CD14-positive monocyte (primary cell): ENCODE measurements at regions not wholly inside any gene's neighbourhood (a gene's known extent, or its start where the extent isn't known, plus 50 kb on each side); places are given as distances from the start of the nearest gene placed in this dataset.

ENCODE experiments used
- DNase-seq, 3 donors: peaks; one replicate each; pipeline ENCODE4 v3.0.0-alpha.2; 2011 to 2022
- H2AFZ ChIP-seq: 2 replicates; pipeline ENCODE4 v1.6.0; 2012; ENCODE audit warnings: mild to moderate bottlenecking, low read depth, low read length, inconsistent platforms; ENCODE audit not compliant: insufficient read depth, poor library complexity, severe bottlenecking
- H3K27ac ChIP-seq, 2 donors: 1 replicate in 1 of 2; 2 replicates in 1 of 2; pipeline ENCODE4 v1.5.1; 2012 to 2013; ENCODE audit warnings: low read length in 2 of 2, control low read depth in 1 of 2, inconsistent platforms in 1 of 2, low read depth in 1 of 2, mild to moderate bottlenecking in 1 of 2
- H3K27me3 ChIP-seq, 2 donors: one replicate each; pipeline versions ENCODE4 v1.6.0 to v1.6.1; 2011 to 2013; ENCODE audit warnings: low read length in 2 of 2; ENCODE audit not compliant: control insufficient read depth in 2 of 2, insufficient read depth in 2 of 2
- H3K36me3 ChIP-seq, 2 donors: replicated peaks in 1 of 2; 1 replicate in 1 of 2; 2 replicates in 1 of 2; pipeline versions ENCODE4 v1.5.1 to v1.6.1; 2012 to 2013; ENCODE audit warnings: low read length in 2 of 2, control low read depth in 1 of 2, inconsistent platforms in 1 of 2, mild to moderate bottlenecking in 1 of 2; ENCODE audit not compliant: insufficient read depth in 2 of 2, control insufficient read depth in 1 of 2
- H3K4me1 ChIP-seq, 2 donors: 1 replicate in 1 of 2; 2 replicates in 1 of 2; pipeline versions ENCODE4 v1.5.1 to v1.6.1; 2012 to 2013; ENCODE audit warnings: low read length in 2 of 2, control low read depth in 1 of 2, inconsistent platforms in 1 of 2, mild to moderate bottlenecking in 1 of 2, moderate library complexity in 1 of 2; ENCODE audit not compliant: insufficient read depth in 2 of 2, control insufficient read depth in 1 of 2
- H3K4me2 ChIP-seq: replicated peaks from 2 replicates; pipeline ENCODE3; 2012; ENCODE audit warnings: low read length, moderate library complexity, mild to moderate bottlenecking; ENCODE audit not compliant: poor library complexity, severe bottlenecking; ENCODE audit errors: extremely low read depth
- H3K4me3 ChIP-seq, 3 experiments: fragments of 200-600 bp in 1 of 3; sonication (generic) in 1 of 3; replicated peaks in 1 of 3; 1 replicate in 2 of 3; 2 replicates in 1 of 3; pipeline ENCODE4 v1.5.1; 2011 to 2013; ENCODE audit warnings: low read length in 3 of 3, mild to moderate bottlenecking in 3 of 3, control low read depth in 2 of 3, low read depth in 2 of 3, inconsistent platforms in 1 of 3, moderate library complexity in 1 of 3
- H3K79me2 ChIP-seq: 2 replicates; pipeline ENCODE4 v1.6.0; 2012; ENCODE audit warnings: mild to moderate bottlenecking, control low read depth, inconsistent platforms, low read length, moderate library complexity; ENCODE audit not compliant: insufficient read depth
- H3K9ac ChIP-seq: 2 replicates; pipeline ENCODE4 v1.6.0; 2017; ENCODE audit warnings: low read length, mild to moderate bottlenecking; ENCODE audit not compliant: insufficient read depth, poor library complexity, severe bottlenecking
- H3K9me3 ChIP-seq, 2 donors: replicated peaks in 1 of 2; 1 replicate in 1 of 2; 2 replicates in 1 of 2; pipeline versions ENCODE4 v1.5.1 to v1.6.1; 2012 to 2013; ENCODE audit warnings: low read length in 2 of 2, control low read depth in 1 of 2; ENCODE audit not compliant: control insufficient read depth in 1 of 2, insufficient read depth in 1 of 2
- H4K20me1 ChIP-seq: 2 replicates; pipeline ENCODE4 v1.6.0; 2012; ENCODE audit warnings: mild to moderate bottlenecking, low read length, control low read depth, moderate library complexity; ENCODE audit not compliant: insufficient read depth
- H3K27ac Mint-ChIP-seq, 7 donors: one replicate each; pipeline ENCODE4 v1.8.0; 2020; ENCODE audit warnings: mild to moderate bottlenecking in 7 of 7, mixed read lengths in 7 of 7, moderate library complexity in 6 of 7, inconsistent platforms in 2 of 7
- H3K27me3 Mint-ChIP-seq, 3 donors: one replicate each; pipeline ENCODE4 v1.8.0; 2021 to 2022; ENCODE audit warnings: low read depth in 3 of 3, mild to moderate bottlenecking in 3 of 3, mixed read lengths in 3 of 3, moderate library complexity in 3 of 3, inconsistent platforms in 1 of 3
- H3K36me3 Mint-ChIP-seq, 2 donors: one replicate each; pipeline ENCODE4 v1.8.0; 2020; ENCODE audit warnings: mixed read lengths in 2 of 2, inconsistent platforms in 1 of 2, mild to moderate bottlenecking in 1 of 2
- H3K4me1 Mint-ChIP-seq: one replicate; pipeline ENCODE4 v1.8.0; 2020; ENCODE audit warnings: mild to moderate bottlenecking, mixed read lengths
- H3K4me3 Mint-ChIP-seq, 2 donors: one replicate each; pipeline ENCODE4 v1.8.0; 2020; ENCODE audit warnings: mild to moderate bottlenecking in 2 of 2, mixed read lengths in 2 of 2, moderate library complexity in 1 of 2
- H3K9me3 Mint-ChIP-seq, 7 donors: one replicate each; pipeline ENCODE4 v1.8.0; 2020 to 2022; ENCODE audit warnings: mixed read lengths in 7 of 7, mild to moderate bottlenecking in 6 of 7, moderate library complexity in 6 of 7, inconsistent platforms in 2 of 7
- WGBS: methylation state at CpG from one replicate; pipeline ENCODE4 v1.1.5; 2013; ENCODE audit warnings: missing lambda C conversion rate; ENCODE audit not compliant: insufficient coverage; 5-methylcytosine and 5-hydroxymethylcytosine counted together
- intact Hi-C, 2 donors: fragments of 100-400 bp; cut with micrococcal nuclease; formaldehyde crosslinking; loops; one replicate each; pipeline versions ENCODE4 v1.15.0 to v1.15.1; 2023
- TF ChIP-seq, protein P1 (sequence below): fragments of 200-600 bp; IDR thresholded peaks from one replicate; pipeline ENCODE4 v1.8.0; 2022; ENCODE audit warnings: antibody characterized with exemption, mild to moderate bottlenecking

DNA sequence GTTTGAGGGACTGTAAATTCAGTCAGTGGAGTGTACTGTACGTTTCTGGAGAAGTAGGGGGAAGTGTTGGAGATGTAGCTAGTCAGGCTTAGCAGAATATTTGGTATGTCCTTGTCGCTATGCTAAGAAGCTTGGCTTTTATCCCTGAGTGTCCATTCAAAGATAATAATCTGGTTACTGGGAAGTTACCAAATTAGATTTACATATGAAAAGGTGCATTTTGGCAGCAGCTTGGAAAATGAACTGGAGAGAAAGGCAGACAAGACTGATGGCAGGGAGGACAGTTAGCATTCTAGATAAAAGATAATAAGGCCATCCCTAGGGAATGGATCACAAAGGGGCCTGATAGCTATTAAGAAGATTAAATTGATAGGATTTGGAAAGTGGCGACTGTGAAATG lies 58.7 kb downstream of the P2RY1 start:
- DNase-seq, result no peak
- Mint-ChIP-seq H3K4me1 (no peaks in the 10 kb centered on the region), H3K9me3 (peaks cover 0 to 6% (median 2%) of the 10 kb centered on the region in 7 donors), H3K36me3 (no peaks in the 10 kb centered on the region), H3K4me3 (no peak overlapping the region), H3K27ac (no peak overlapping the region), H3K27me3 (peaks cover 0 to 2% (median 1%) of the 10 kb centered on the region in 3 donors)
- intact Hi-C loops, result loop anchor here in 1 of 2 donors (10.0 kb wide), 1 partner anchor 59 kb away; the partner anchor contains the start of gene P2RY1
- no peaks in the 10 kb centered on the region for H3K27me3 ChIP-seq
- H3K4me3 ChIP-seq, result no peak overlapping the region
- no peak overlapping the region for H3K27ac ChIP-seq
- TF ChIP-seq, protein P1, sequence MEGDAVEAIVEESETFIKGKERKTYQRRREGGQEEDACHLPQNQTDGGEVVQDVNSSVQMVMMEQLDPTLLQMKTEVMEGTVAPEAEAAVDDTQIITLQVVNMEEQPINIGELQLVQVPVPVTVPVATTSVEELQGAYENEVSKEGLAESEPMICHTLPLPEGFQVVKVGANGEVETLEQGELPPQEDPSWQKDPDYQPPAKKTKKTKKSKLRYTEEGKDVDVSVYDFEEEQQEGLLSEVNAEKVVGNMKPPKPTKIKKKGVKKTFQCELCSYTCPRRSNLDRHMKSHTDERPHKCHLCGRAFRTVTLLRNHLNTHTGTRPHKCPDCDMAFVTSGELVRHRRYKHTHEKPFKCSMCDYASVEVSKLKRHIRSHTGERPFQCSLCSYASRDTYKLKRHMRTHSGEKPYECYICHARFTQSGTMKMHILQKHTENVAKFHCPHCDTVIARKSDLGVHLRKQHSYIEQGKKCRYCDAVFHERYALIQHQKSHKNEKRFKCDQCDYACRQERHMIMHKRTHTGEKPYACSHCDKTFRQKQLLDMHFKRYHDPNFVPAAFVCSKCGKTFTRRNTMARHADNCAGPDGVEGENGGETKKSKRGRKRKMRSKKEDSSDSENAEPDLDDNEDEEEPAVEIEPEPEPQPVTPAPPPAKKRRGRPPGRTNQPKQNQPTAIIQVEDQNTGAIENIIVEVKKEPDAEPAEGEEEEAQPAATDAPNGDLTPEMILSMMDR, result no peak
- H4K20me1 ChIP-seq, result no peaks in the 10 kb centered on the region
- H3K4me2 ChIP-seq, result no peak overlapping the region
- H3K9me3 ChIP-seq, result no peaks in the 10 kb centered on the region
- no peaks in the 10 kb centered on the region for H3K36me3 ChIP-seq
- H3K4me1 ChIP-seq, result no peaks in the 10 kb centered on the region
- no peak overlapping the region for H3K9ac ChIP-seq
- no peaks in the 10 kb centered on the region for H3K79me2 ChIP-seq
- whole genome bisulfite sequencing, result 93% methylated on average over 2 of the region's 3 CpGs
- no peak overlapping the region for H2AFZ ChIP-seq

DNA sequence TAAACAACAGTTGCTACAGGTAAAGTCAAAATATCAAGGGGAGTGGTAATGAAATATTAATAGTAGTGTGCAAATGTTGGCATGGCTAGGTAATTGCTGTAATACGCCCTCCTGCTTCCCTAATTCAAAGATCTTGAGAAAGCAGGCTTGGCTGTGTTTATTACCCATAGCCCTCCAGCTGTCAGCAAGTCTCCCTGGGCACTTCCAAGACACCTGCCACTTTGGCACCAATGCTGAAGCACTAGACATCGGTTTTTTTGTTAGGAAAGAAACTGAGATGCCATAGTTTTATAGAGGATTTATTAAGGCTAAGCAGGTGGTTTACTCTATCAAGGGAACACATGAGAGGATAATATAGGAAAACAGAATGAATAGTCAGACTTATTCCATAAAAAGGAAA lies 64.4 kb downstream of the P2RY1 start:
- H3K4me2 ChIP-seq, result no peak overlapping the region
- no peaks in the 10 kb centered on the region for H3K79me2 ChIP-seq
- H3K9me3 Mint-ChIP-seq, result peaks cover 0 to 5% (median 2%) of the 10 kb centered on the region in 7 donors
- WGBS, result no CpG with 5 or more reads among the region's 2 CpGs
- H3K9ac ChIP-seq, result no peak overlapping the region
- H3K27ac Mint-ChIP-seq, result no peak overlapping the region
- no peaks in the 10 kb centered on the region for H3K36me3 Mint-ChIP-seq
- H3K27me3 Mint-ChIP-seq, result peaks cover under 1 to 2% (median 1%) of the 10 kb centered on the region in 3 donors
- no peak overlapping the region for H3K4me3 ChIP-seq
- TF ChIP-seq, protein P1, result no peak
- H3K36me3 ChIP-seq, result no peaks in the 10 kb centered on the region
- no peaks in the 10 kb centered on the region for H3K27me3 ChIP-seq
- peaks cover 6% of the 10 kb centered on the region for H3K4me1 Mint-ChIP-seq
- intact Hi-C loops, result loop anchor here in 1 of 2 donors (10.0 kb wide), 1 partner anchor 65 kb away; the partner anchor contains the start of gene P2RY1
- peaks cover 0 to 7% of the 10 kb centered on the region in 2 donors for H3K4me1 ChIP-seq
- no peak overlapping the region for H3K27ac ChIP-seq
- H3K9me3 ChIP-seq, result no peaks in the 10 kb centered on the region
- DNase-seq, result no peak
- no peaks in the 10 kb centered on the region for H4K20me1 ChIP-seq
- no peak overlapping the region for H2AFZ ChIP-seq
- no peak overlapping the region for H3K4me3 Mint-ChIP-seq
